Chondrocyte (in vitro differentiated cells): ENCODE measurements at regions not wholly inside any gene's neighbourhood (a gene's known extent, or its start where the extent isn't known, plus 50 kb on each side); places are given as distances from the start of the nearest gene placed in this dataset.

ENCODE experiments used
- DNase-seq: peaks from one replicate; pipeline ENCODE4 v3.0.0; 2021; ENCODE audit warnings: mixed read lengths, low spot score
- H3K27ac Mint-ChIP-seq: one replicate; pipeline ENCODE4 v1.8.0; 2021; ENCODE audit warnings: mild to moderate bottlenecking, moderate library complexity, mixed read lengths; ENCODE audit not compliant: unreplicated experiment
- H3K27me3 Mint-ChIP-seq: 2 replicates; pipeline ENCODE4 v1.8.0; 2021; ENCODE audit warnings: low read depth, mixed read lengths
- H3K36me3 Mint-ChIP-seq: 2 replicates; pipeline ENCODE4 v1.8.0; 2021; ENCODE audit warnings: low read depth, mixed read lengths
- H3K4me1 Mint-ChIP-seq: 2 replicates; pipeline ENCODE4 v1.8.0; 2021; ENCODE audit warnings: low read depth, mild to moderate bottlenecking, mixed read lengths
- H3K4me3 Mint-ChIP-seq: one replicate; pipeline ENCODE4 v1.8.0; 2021; ENCODE audit warnings: mild to moderate bottlenecking, moderate library complexity, mixed read lengths; ENCODE audit not compliant: unreplicated experiment
- H3K9me3 Mint-ChIP-seq: 2 replicates; pipeline ENCODE4 v1.8.0; 2021; ENCODE audit warnings: low read depth, mixed read lengths
- TF ChIP-seq, protein P1 (sequence below): fragments of 200-600 bp; sonication (generic); IDR thresholded peaks from 2 replicates; pipeline ENCODE4 v1.5.0; 2021; ENCODE audit warnings: antibody characterized with exemption, mild to moderate bottlenecking, moderate library complexity

DNA sequence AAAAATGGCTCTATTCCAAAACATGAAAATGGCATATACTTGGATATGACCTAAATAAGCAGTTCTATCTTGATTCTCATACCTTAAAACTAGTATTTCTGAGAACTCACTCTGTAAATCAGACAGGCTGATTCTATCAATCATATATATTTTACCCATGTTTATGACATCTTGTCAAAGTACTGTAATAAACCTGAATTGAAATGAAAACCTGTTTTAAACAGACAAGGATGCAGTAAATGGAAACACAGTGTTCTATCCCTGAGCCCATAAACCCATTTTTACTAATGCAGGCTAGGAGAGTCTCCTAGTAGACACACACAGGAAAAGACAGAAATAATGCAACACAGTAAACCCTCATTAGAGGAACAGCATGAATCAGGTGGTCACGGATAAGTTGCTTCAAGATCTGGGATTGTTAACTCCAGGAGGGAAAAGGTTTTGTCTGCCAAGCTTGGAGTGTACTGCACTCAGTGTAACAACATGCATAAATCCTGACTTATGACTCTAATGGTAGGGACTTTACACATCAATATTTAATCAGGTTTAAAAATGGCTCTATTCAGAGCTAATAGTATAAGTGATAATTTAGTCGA lies 93.6 kb upstream of the CPNE8 start:
- H3K4me3 Mint-ChIP-seq: no peak overlapping the region
- no peaks in the 10 kb centered on the region for H3K9me3 Mint-ChIP-seq
- DNase-seq: no peak
- TF ChIP-seq, protein P1, sequence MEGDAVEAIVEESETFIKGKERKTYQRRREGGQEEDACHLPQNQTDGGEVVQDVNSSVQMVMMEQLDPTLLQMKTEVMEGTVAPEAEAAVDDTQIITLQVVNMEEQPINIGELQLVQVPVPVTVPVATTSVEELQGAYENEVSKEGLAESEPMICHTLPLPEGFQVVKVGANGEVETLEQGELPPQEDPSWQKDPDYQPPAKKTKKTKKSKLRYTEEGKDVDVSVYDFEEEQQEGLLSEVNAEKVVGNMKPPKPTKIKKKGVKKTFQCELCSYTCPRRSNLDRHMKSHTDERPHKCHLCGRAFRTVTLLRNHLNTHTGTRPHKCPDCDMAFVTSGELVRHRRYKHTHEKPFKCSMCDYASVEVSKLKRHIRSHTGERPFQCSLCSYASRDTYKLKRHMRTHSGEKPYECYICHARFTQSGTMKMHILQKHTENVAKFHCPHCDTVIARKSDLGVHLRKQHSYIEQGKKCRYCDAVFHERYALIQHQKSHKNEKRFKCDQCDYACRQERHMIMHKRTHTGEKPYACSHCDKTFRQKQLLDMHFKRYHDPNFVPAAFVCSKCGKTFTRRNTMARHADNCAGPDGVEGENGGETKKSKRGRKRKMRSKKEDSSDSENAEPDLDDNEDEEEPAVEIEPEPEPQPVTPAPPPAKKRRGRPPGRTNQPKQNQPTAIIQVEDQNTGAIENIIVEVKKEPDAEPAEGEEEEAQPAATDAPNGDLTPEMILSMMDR: no peak
- peaks cover 10% of the 10 kb centered on the region for H3K27me3 Mint-ChIP-seq
- H3K4me1 Mint-ChIP-seq: no peaks in the 10 kb centered on the region
- no peak overlapping the region for H3K27ac Mint-ChIP-seq
- no peaks in the 10 kb centered on the region for H3K36me3 Mint-ChIP-seq

GRCh38 chr12:38995249-38995648 lies 89.9 kb upstream of the CPNE8 start:
- no peak overlapping the region for H3K4me3 Mint-ChIP-seq
- H3K9me3 Mint-ChIP-seq: peaks cover 11% of the 10 kb centered on the region
- DNase-seq: no peak
- no peaks in the 10 kb centered on the region for H3K36me3 Mint-ChIP-seq
- peaks cover 1% of the 10 kb centered on the region for H3K27me3 Mint-ChIP-seq
- TF ChIP-seq, protein P1: no peak
- no peak overlapping the region for H3K27ac Mint-ChIP-seq
- no peaks in the 10 kb centered on the region for H3K4me1 Mint-ChIP-seq

DNA sequence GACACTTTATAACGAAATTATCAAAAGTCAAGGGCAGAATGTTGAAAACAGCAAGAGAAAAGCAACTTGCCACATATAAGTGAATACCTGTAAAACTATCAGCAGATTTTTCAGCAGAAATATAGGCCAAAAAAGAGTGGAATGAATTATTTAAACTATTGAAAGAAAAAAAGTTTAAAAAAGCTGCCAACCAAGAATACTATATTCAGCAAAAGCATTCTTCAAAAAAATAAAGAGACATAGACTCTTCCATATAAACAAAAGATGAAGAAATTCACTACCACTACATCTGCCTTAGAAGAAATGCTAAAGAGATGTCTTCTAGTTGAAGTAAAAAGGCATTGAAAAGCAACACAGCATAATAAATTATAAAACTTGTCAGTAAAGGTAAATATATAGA lies 80.6 kb upstream of the CPNE8 start:
- DNase-seq: no peak
- peaks cover 29% of the 10 kb centered on the region for H3K9me3 Mint-ChIP-seq
- TF ChIP-seq, protein P1: no peak
- no peaks in the 10 kb centered on the region for H3K4me1 Mint-ChIP-seq
- H3K36me3 Mint-ChIP-seq: peaks cover 3% of the 10 kb centered on the region
- H3K27ac Mint-ChIP-seq: no peak overlapping the region
- H3K4me3 Mint-ChIP-seq: no peak overlapping the region
- H3K27me3 Mint-ChIP-seq: no peaks in the 10 kb centered on the region

DNA sequence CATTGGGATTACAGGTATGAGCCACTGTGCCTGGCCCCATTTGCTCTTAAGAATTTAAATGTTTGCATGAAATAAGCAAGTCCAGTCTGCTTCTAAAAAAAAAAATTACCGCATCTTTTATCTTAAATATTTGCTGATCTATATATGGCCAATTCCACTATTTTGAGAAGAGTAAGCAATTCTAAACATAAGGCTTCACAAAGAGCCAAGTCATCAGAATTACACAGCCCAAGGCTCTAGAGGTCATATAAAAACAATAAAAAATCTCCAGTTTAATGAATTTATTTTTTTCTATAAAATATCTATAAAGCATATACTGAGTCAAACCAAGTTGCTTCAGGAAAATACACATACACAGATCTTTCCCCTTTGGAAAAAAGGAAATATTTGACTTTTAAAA lies 79.0 kb upstream of the CPNE8 start:
- H3K36me3 Mint-ChIP-seq: peaks cover 3% of the 10 kb centered on the region
- H3K9me3 Mint-ChIP-seq: peaks cover 29% of the 10 kb centered on the region
- no peaks in the 10 kb centered on the region for H3K4me1 Mint-ChIP-seq
- DNase-seq: no peak
- TF ChIP-seq, protein P1: no peak
- H3K27ac Mint-ChIP-seq: no peak overlapping the region
- no peaks in the 10 kb centered on the region for H3K27me3 Mint-ChIP-seq
- H3K4me3 Mint-ChIP-seq: no peak overlapping the region

GRCh38 chr12:38983117-38983571 lies 77.8 kb upstream of the CPNE8 start:
- TF ChIP-seq, protein P1: no peak

More at GRCh38 chr12:38983117-38983571, 77.8 kb upstream of the CPNE8 start:
- Mint-ChIP-seq H3K9me3 (peaks cover 24% of the 10 kb centered on the region), H3K36me3 (peaks cover 3% of the 10 kb centered on the region), H3K27me3 (no peaks in the 10 kb centered on the region), H3K4me1 (no peaks in the 10 kb centered on the region), H3K27ac (no peak overlapping the region), H3K4me3 (no peak overlapping the region)
- DNase-seq: no peak
